GM18520 (cell line): ENCODE measurements at regions not wholly inside any gene's neighbourhood (a gene's known extent, or its start where the extent isn't known, plus 50 kb on each side); places are given as distances from the start of the nearest gene placed in this dataset.
"Not testable (repeated sequence)": the region's sequence is repeated elsewhere in the genome, so short reads cannot be mapped to it uniquely, and the experiment has no call there.

ENCODE experiments used
- ATAC-seq: cut with Tn5 transposase; IDR thresholded peaks from one replicate; pipeline ENCODE4 v1.9.1; 2021; ENCODE audit not compliant: unreplicated experiment

GRCh38 chr4:29304595-29304994 is 1415.6 kb upstream of the PCDH7 start:
- ATAC-seq: no peak

GRCh38 chr4:29307256-29307655 is 1412.9 kb upstream of the PCDH7 start:
- no peak for ATAC-seq

- ATAC-seq: no peak
Observed at GRCh38 chr4:29307755-29308154, 1412.4 kb upstream of the PCDH7 start.

DNA sequence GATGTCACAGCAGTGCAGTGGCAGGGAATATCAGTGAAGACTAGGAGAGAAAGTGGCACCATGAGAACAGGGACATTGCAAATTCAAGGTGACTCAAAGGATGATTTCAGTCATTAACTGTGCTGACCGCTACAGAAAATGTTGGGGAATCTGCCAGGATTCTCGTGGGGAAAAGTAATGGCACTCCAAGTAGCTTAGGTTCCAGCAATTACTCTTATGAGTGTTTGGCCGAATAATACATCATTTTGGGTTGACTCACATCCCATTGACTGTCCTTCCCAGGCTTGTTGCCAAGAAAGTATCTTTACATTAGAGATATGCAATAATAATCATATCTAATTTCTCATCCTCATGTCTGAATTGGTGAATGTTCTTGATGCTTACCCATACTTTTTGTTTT is 1411.1 kb upstream of the PCDH7 start:
- no peak for ATAC-seq

DNA sequence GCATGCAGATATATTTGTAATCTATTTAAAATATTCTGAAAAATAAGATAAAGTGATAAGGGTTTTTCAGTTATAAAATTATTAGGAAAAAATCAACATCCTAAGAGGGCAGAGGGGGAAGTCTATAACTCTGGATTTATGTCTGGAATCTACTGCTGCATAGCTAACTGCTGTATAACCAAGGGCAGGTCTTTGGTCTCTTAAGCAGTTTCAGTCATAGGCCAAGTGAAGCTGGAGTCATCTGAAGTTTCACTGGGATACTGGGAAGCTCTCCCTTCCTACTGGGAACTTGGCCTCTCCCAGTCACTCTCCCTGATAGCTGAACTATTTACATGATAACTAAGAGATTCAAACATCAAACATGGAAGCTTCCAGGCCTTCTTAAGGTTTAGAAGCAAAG is 1409.9 kb upstream of the PCDH7 start:
- ATAC-seq: no peak

GRCh38 chr4:29311247-29311646 is 1408.9 kb upstream of the PCDH7 start:
- ATAC-seq: no peak

DNA sequence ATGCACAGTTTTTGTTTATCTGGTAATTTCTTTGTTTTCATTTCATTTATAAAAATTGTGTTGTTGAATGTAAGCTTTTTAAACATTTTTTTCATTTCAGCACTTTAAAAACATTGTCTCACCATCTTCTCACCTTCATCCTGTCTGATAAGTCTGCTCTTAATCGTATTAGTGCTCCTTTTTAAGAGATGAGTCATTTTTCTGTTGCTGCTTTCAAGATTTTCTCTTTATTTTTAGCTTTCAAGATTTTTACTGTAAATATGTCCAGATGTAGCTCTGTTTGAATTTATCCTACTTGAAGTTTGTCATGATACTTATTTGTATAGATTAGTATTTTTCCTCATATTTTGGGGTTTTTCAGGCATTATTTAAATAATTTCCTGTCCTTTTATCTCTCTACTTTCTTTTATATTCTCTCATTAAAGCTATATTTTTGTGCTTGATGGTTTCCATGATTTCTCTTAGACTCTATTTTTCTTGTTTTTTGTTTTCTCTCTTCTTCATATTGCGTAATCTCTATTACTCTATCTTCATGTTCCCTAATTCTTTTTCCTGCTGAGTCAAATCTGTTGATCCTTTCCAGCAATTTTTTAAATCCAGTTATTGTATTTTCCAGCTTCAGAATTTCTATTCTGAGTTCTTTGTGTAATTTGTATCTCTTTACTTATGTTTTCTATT is 1400.4 kb upstream of the PCDH7 start:
- ATAC-seq: no peak

DNA sequence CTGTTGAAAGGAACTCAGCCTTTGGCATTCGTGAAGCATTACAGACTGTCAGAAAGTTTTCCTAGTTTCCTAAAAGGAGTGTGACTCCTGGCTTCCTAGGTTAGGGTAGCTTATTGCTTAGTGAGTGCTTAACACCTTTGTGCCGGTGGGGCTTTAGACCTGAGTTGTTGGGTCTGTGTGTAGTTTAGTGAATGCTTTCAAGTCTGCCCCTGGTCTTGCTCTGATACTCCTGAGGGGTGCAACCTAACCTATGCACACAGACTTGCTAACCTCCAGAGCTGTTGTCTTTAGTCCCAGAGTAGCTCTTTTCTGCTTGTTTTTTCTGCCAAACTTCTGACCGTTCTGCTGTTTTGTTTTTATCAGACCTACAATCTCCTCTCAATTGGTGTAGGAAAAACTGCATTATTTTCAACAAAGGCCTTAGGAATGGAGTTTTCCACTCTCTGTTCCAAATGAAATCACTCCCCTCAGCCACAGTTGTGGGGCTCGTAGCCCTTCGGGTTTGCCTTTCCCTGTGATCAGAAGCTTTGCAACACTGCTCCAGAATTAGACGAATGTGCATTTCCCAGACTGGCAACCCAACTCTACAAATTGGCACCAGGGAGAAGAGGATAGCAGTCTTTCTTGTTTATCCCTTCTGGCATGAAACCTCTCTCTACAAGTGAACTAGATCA is 1399.1 kb upstream of the PCDH7 start:
- ATAC-seq: no peak

DNA sequence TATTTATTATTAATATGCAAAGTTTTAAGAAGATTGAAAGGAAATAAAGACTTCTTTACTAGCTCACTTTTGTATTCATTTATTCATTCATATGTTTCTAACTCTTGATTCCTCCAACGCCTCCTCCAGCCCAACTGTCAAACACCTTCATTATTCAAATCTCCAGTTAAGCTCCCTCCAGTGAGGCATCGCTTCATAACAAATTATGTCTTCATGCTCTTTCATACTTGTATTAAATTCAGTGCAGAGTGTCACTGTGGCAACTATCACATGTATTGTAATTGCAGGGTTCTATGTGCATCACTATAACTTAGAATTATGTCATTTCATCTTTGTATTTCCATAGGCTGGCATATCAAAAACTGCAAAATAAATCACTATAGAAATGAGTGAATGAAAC is 1394.2 kb upstream of the PCDH7 start:
- no peak for ATAC-seq

GRCh38 chr4:29326816-29327215 is 1393.4 kb upstream of the PCDH7 start:
- no peak for ATAC-seq

GRCh38 chr4:29336861-29337260 is 1383.3 kb upstream of the PCDH7 start:
- ATAC-seq: no peak

DNA sequence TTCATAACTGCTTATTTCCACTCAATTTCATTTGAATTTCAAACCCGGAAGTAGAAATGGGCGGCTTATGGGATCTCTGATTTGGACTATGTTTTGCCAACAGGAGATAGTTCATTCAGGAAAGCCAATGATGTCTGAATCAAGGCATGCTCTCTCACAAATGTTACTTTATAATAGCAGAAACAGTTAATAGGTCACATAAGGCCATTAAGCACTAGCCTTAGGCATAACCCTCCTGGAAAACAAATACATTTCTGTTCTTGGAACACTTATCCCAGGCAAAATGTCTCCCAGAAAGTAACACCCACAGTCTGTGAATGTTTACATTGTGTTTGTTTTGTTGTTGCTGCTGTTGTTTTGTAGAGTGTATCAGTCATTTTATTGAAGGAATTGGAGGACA is 1347.2 kb upstream of the PCDH7 start:
- ATAC-seq: no peak

DNA sequence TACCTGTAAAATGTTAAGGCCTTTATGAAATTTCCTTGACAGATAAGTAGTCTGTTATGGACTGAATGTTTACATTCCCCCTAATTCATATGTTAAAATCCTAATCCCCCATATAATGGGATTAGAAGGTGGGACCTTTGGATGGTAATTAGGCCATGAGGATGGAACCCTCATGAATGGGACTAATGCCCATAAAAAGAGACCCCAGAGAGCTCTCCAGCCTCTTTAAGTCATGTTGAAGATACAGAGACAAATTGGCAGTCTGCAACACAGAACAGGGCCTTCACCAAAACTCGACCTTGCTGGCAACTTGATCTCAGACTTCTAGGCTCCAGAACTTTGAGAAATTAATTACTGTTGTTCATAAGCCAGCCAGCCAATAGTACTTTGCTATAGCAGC is 1344.5 kb upstream of the PCDH7 start:
- ATAC-seq: no peak

GRCh38 chr4:29378237-29378636 is 1341.9 kb upstream of the PCDH7 start:
- not testable (repeated sequence) for ATAC-seq

DNA sequence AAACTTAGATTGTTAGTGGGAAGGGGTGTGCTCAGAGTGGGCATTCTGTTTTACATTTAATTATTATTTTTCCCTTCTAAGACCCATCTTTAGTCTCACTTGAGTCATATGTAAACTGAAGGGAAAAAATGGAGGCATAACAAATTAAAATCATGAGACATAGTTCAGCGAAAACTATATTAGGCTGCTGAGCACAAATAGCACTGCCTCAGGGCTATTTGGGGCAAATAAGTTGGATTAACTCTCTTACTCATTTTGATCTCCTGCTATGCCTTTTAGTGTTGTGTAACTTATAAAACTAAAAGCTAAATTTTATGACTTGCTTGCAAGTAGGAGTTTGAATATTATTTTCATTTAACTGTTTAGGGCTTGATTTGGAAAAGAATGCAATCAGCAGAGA is 1329.2 kb upstream of the PCDH7 start:
- ATAC-seq: no peak

GRCh38 chr4:29405116-29405515 is 1315.1 kb upstream of the PCDH7 start:
- no peak for ATAC-seq

DNA sequence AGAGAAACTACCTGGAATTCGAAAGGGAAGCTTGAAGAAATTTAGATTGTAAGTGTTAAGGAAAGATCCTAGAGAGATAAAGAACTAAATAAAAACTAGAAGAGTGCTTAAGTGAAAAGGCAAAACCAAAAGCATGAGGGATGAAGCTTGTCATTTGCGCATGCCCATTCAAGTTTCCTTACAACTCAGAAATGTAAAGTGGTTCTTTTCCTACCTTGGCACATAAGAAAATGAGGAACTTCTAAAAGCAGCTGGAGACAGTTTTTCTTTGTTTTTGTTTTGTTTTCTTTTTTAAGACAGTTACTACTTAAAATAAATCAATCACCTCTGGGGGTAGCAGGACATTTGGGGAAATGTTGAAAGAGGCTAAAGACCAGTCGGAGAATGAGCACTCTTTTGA is 1304.4 kb upstream of the PCDH7 start:
- no peak for ATAC-seq

- ATAC-seq: no peak
Observed at GRCh38 chr4:29423836-29424721, 1296.1 kb upstream of the PCDH7 start.

GRCh38 chr4:29453303-29453820 is 1266.8 kb upstream of the PCDH7 start:
- no peak for ATAC-seq

DNA sequence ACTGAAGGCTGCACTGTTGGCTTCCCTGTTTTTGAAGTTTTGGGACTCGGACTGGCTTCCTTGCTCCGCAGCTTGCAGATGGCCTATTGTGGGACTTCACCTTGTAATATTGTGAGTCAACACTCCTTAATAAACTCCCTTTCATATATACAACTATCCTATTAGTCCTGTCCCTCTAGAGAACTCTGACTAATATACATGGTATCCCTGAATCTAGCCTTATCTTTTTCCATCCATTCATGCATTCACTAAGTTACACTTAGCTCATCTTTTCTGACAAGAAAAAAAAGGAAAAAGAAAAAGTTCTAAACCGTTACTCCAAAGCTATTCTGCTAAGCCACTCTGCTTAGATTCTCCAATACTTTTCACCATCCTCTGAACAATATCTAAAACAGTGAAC is 1260.2 kb upstream of the PCDH7 start:
- no peak for ATAC-seq

GRCh38 chr4:29467044-29467717 is 1253.0 kb upstream of the PCDH7 start:
- no peak for ATAC-seq
